GM12878 (cell line): ENCODE measurements at regions not wholly inside any gene's neighbourhood (a gene's known extent, or its start where the extent isn't known, plus 50 kb on each side); places are given as distances from the start of the nearest gene placed in this dataset.

Experiments used
- ATAC-seq: fragments of 200-7000 bp; cut with Tn5 transposase; 3 replicates; pipeline ENCODE4 v1.9.1; 2020; ENCODE audit warnings: mild to moderate bottlenecking, moderate library complexity
- BruUV-seq: library from RNA; stranded (reverse); fragments of 400-500 nt; replicated peaks from 2 replicates; lab custom pipeline; 2021; lab: Mats Ljungman, UMichigan
- CTCF ChIA-PET: fragments of 300-600 bp; sonication (Branson Sonifier 250); formaldehyde crosslinking; extraction: SDS; loops from one replicate; lab custom pipeline; 2021; ENCODE audit warnings: inconsistent platforms; lab: Yijun Ruan, JAX
- POLR2A ChIA-PET: fragments of 350-600 bp; formaldehyde crosslinking; extraction: SDS; loops from one replicate; lab custom pipeline; 2021; ENCODE audit warnings: inconsistent platforms; lab: Charles Lee
- RAD21 ChIA-PET: fragments of 300-600 bp; sonication (Branson Sonifier 250); formaldehyde crosslinking; loops from one replicate; lab custom pipeline; 2023; ENCODE audit warnings: antibody characterized with exemption; ENCODE audit not compliant: unreplicated experiment; lab: Charles Lee
- SMC1A ChIA-PET: fragments of 300-600 bp; sonication (Branson Sonifier 250); formaldehyde crosslinking; loops from one replicate; lab custom pipeline; 2023; ENCODE audit not compliant: unreplicated experiment, uncharacterized antibody; lab: Charles Lee
- DNase-seq: peaks from one replicate; pipeline ENCODE4 v3.0.0-alpha.2; 2011; ENCODE audit warnings: low read depth, low spot score
- FAIRE-seq: peaks from 3 replicates; lab custom pipeline; 2011; peaks lifted over from hg19 to GRCh38; lab: Jason Lieb, UNC
- H2AFZ ChIP-seq: 2 replicates; pipeline ENCODE4 v1.6.0; 2011; ENCODE audit warnings: low read depth, low read length, control low read depth; ENCODE audit not compliant: control insufficient read depth
- H3K27ac ChIP-seq: 2 replicates; pipeline ENCODE4 v1.5.1; 2011; ENCODE audit warnings: control low read depth; ENCODE audit not compliant: control insufficient read depth, insufficient read depth
- H3K27me3 ChIP-seq, 2 experiments: replicated peaks in 1 of 2; 2 replicates each; pipeline versions ENCODE4 v1.6.0 to v1.6.1; 2011; ENCODE audit warnings: low read length in 1 of 2; ENCODE audit not compliant: control insufficient read depth in 2 of 2, insufficient read depth in 2 of 2
- H3K36me3 ChIP-seq, 2 experiments: 2 replicates each; pipeline ENCODE4 v1.5.1; 2011; ENCODE audit warnings: low read length in 1 of 2; ENCODE audit not compliant: control insufficient read depth in 2 of 2, insufficient read depth in 2 of 2
- H3K4me1 ChIP-seq: 2 replicates; pipeline ENCODE4 v1.6.1; 2011; ENCODE audit warnings: mild to moderate bottlenecking, low read length, moderate library complexity, mixed read lengths; ENCODE audit not compliant: control insufficient read depth, insufficient read depth
- H3K4me2 ChIP-seq: 2 replicates; pipeline ENCODE4 v1.6.0; 2011; ENCODE audit warnings: control low read depth; ENCODE audit not compliant: control insufficient read depth, insufficient read depth
- H3K4me3 ChIP-seq: fragments of 200-600 bp; sonication (generic); 2 replicates; pipeline ENCODE4 v1.5.1; 2016
- H3K79me2 ChIP-seq: 2 replicates; pipeline ENCODE4 v1.6.0; 2011; ENCODE audit warnings: low read length; ENCODE audit not compliant: control insufficient read depth, insufficient read depth
- H3K9ac ChIP-seq: 2 replicates; pipeline ENCODE4 v1.8.0; 2011; ENCODE audit warnings: low read length, control low read depth, mixed read lengths; ENCODE audit not compliant: control insufficient read depth, insufficient read depth
- H3K9me3 ChIP-seq: replicated peaks from 3 replicates; pipeline ENCODE4 v1.5.1; 2011; ENCODE audit warnings: mild to moderate bottlenecking, low read length; ENCODE audit not compliant: control insufficient read depth, insufficient read depth
- H4K20me1 ChIP-seq: 2 replicates; pipeline ENCODE4 v1.6.0; 2011; ENCODE audit not compliant: control insufficient read depth, insufficient read depth
- CHD2 ChIP-seq: IDR thresholded peaks from 2 replicates; pipeline ENCODE4 v1.6.1; 2011; ENCODE audit warnings: low read depth, low read length, improper control_type of control experiment, borderline replicate concordance
- EGR1 ChIP-seq, 2 experiments: IDR thresholded peaks; 1 replicate in 1 of 2; 2 replicates in 1 of 2; pipeline ENCODE4 v1.6.1; 2011 to 2012; ENCODE audit warnings: low read depth in 2 of 2, low read length in 2 of 2, borderline replicate concordance in 1 of 2, mild to moderate bottlenecking in 1 of 2, moderate library complexity in 1 of 2
- POU2F2 ChIP-seq: IDR thresholded peaks from 3 replicates; pipeline ENCODE4 v1.6.1; 2011; ENCODE audit warnings: low read depth, mild to moderate bottlenecking, low read length, borderline replicate concordance
- RAD21 ChIP-seq: IDR thresholded peaks from 2 replicates; pipeline ENCODE4 v1.6.1; 2011; ENCODE audit warnings: mild to moderate bottlenecking, low read depth, low read length, moderate library complexity; ENCODE audit not compliant: insufficient read depth
- RB1 ChIP-seq: fragments of 450-650 bp; formaldehyde crosslinking; IDR thresholded peaks from 2 replicates; pipeline ENCODE4 v1.6.1; 2017; ENCODE audit warnings: mild to moderate bottlenecking, borderline replicate concordance
- YY1 ChIP-seq: IDR thresholded peaks from 2 replicates; pipeline ENCODE4 v1.6.1; 2011; ENCODE audit warnings: low read depth, mild to moderate bottlenecking, low read length
- WGBS: methylation state at CpG from one replicate; pipeline ENCODE4 v1.1.6; 2016; ENCODE audit warnings: low lambda C conversion rate; ENCODE audit not compliant: insufficient replicate concordance, insufficient coverage; ENCODE audit errors: missing lambda C conversion rate; 5-methylcytosine and 5-hydroxymethylcytosine counted together
- in situ Hi-C: fragments of 300-500 bp; cut with MboI; formaldehyde crosslinking; loops from 9 replicates; pipeline ENCODE4 v1.14.3; 2018; ENCODE audit warnings: mixed read lengths
- intact Hi-C: fragments of 100-400 bp; cut with micrococcal nuclease; formaldehyde crosslinking; loops from one replicate; pipeline ENCODE4 v1.14.2; 2022; ENCODE audit not compliant: unreplicated experiment
- TF ChIP-seq, protein P1 (sequence below): IDR thresholded peaks from 2 replicates; pipeline ENCODE4 v1.6.1; 2012; ENCODE audit warnings: mild to moderate bottlenecking, low read depth, low read length
- TF ChIP-seq, protein P2 (sequence below): fragments of 450-650 bp; IDR thresholded peaks from 2 replicates; pipeline ENCODE4 v1.6.1; 2016; ENCODE audit warnings: mild to moderate bottlenecking, moderate library complexity, borderline replicate concordance
- TF ChIP-seq, protein P3 (sequence below), 3 experiments: IDR thresholded peaks in 2 of 3; conservative IDR thresholded peaks in 1 of 3; 2 replicates each; pipeline ENCODE4 v1.5.1; 2011; ENCODE audit warnings: low read depth in 3 of 3, low read length in 3 of 3, mild to moderate bottlenecking in 3 of 3, control low read depth in 2 of 3, moderate library complexity in 2 of 3, inconsistent platforms in 1 of 3, mixed read lengths in 1 of 3; ENCODE audit not compliant: control insufficient read depth in 2 of 3, insufficient read depth in 1 of 3; ENCODE audit errors: extremely low read depth in 1 of 3

DNA sequence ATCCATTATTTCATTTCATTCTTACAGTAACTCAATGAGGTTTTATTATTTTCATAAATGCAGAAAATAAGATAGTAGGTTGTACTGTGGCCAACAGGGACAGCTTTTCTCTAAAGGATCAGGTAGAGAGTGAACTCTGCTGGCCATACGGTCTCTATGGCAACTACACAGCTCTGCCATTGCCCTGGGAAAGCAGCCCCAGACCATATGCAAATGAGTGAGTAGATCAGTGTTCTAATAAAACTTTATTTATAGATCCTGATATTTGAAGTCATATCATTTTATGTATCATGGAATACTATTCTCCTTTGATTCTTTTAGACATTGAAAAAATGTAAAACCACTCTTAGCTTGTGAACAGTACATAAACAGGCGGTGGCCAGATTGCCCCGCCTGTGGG, 192.5 kb upstream of the RREB1 start:
- ChIA-PET CTCF (interaction anchor here (0.8 to 3.4 kb wide), 15 partner anchors 11 to 327 kb away, joined by 3 to 18 read pairs (median 4); no protein-coding TSS in a partner anchor), RAD21 (interaction anchor here (0.6 to 2.6 kb wide), 15 partner anchors 9 to 362 kb away, joined by 3 to 9 read pairs (median 4); no protein-coding TSS in a partner anchor)
- no peak overlapping the region for H3K4me3 ChIP-seq

More for the DNA sequence above, 192.5 kb upstream of the RREB1 start:
- no peak overlapping the region for H3K27ac ChIP-seq
- H3K36me3 ChIP-seq: no peaks in the 10 kb centered on the region
- ChIA-PET SMC1A (interaction anchor here (0.5 to 3.5 kb wide), 23 partner anchors 10 to 327 kb away, joined by 3 to 17 read pairs (median 4); no protein-coding TSS in a partner anchor), POLR2A (no interaction called here)
- FAIRE-seq (peak; percentile 31), DNase-seq (no peak), ATAC-seq (peak; percentile 28; the same call in 2 of the 3 replicates)
- no peak overlapping the region for H3K9ac ChIP-seq
- BruUV-seq: no TSS peak
- peak overlapping the region; percentile 36; the same call in 1 of the 2 replicates for H3K4me2 ChIP-seq
- WGBS: 86% methylated on average over 3 of the region's 3 CpGs
- no peaks in the 10 kb centered on the region for H3K79me2 ChIP-seq
- intact Hi-C loops (loop anchor here (5.0 to 10.0 kb wide), 4 partner anchors 98 to 322 kb away; no protein-coding TSS in a partner anchor), in situ Hi-C loops (no loop called here)
- H2AFZ ChIP-seq: peak overlapping the region; percentile 68
- no peaks in the 10 kb centered on the region for H3K9me3 ChIP-seq
- no peaks in the 10 kb centered on the region for H4K20me1 ChIP-seq
- TF ChIP-seq CHD2 (no peak), EGR1 (IDR thresholded peaks at IDR 0.05; ENCODE audit: borderline replicate concordance in 1 of 2, low read depth in 2 of 2, low read length in 2 of 2) (no peak), RB1 (no peak), POU2F2 (peak; percentile 89; the same call in 1 of the 3 replicates), RAD21 (peak; percentile 36; the same call in 1 of the 2 replicates), YY1 (peak; percentile 57; the same call in 1 of the 2 replicates)
- TF ChIP-seq, protein P1, sequence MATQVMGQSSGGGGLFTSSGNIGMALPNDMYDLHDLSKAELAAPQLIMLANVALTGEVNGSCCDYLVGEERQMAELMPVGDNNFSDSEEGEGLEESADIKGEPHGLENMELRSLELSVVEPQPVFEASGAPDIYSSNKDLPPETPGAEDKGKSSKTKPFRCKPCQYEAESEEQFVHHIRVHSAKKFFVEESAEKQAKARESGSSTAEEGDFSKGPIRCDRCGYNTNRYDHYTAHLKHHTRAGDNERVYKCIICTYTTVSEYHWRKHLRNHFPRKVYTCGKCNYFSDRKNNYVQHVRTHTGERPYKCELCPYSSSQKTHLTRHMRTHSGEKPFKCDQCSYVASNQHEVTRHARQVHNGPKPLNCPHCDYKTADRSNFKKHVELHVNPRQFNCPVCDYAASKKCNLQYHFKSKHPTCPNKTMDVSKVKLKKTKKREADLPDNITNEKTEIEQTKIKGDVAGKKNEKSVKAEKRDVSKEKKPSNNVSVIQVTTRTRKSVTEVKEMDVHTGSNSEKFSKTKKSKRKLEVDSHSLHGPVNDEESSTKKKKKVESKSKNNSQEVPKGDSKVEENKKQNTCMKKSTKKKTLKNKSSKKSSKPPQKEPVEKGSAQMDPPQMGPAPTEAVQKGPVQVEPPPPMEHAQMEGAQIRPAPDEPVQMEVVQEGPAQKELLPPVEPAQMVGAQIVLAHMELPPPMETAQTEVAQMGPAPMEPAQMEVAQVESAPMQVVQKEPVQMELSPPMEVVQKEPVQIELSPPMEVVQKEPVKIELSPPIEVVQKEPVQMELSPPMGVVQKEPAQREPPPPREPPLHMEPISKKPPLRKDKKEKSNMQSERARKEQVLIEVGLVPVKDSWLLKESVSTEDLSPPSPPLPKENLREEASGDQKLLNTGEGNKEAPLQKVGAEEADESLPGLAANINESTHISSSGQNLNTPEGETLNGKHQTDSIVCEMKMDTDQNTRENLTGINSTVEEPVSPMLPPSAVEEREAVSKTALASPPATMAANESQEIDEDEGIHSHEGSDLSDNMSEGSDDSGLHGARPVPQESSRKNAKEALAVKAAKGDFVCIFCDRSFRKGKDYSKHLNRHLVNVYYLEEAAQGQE: no peak
- TF ChIP-seq, protein P2, sequence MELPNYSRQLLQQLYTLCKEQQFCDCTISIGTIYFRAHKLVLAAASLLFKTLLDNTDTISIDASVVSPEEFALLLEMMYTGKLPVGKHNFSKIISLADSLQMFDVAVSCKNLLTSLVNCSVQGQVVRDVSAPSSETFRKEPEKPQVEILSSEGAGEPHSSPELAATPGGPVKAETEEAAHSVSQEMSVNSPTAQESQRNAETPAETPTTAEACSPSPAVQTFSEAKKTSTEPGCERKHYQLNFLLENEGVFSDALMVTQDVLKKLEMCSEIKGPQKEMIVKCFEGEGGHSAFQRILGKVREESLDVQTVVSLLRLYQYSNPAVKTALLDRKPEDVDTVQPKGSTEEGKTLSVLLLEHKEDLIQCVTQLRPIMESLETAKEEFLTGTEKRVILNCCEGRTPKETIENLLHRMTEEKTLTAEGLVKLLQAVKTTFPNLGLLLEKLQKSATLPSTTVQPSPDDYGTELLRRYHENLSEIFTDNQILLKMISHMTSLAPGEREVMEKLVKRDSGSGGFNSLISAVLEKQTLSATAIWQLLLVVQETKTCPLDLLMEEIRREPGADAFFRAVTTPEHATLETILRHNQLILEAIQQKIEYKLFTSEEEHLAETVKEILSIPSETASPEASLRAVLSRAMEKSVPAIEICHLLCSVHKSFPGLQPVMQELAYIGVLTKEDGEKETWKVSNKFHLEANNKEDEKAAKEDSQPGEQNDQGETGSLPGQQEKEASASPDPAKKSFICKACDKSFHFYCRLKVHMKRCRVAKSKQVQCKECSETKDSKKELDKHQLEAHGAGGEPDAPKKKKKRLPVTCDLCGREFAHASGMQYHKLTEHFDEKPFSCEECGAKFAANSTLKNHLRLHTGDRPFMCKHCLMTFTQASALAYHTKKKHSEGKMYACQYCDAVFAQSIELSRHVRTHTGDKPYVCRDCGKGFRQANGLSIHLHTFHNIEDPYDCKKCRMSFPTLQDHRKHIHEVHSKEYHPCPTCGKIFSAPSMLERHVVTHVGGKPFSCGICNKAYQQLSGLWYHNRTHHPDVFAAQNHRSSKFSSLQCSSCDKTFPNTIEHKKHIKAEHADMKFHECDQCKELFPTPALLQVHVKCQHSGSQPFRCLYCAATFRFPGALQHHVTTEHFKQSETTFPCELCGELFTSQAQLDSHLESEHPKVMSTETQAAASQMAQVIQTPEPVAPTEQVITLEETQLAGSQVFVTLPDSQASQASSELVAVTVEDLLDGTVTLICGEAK: peak; percentile 96
- TF ChIP-seq, protein P3, sequence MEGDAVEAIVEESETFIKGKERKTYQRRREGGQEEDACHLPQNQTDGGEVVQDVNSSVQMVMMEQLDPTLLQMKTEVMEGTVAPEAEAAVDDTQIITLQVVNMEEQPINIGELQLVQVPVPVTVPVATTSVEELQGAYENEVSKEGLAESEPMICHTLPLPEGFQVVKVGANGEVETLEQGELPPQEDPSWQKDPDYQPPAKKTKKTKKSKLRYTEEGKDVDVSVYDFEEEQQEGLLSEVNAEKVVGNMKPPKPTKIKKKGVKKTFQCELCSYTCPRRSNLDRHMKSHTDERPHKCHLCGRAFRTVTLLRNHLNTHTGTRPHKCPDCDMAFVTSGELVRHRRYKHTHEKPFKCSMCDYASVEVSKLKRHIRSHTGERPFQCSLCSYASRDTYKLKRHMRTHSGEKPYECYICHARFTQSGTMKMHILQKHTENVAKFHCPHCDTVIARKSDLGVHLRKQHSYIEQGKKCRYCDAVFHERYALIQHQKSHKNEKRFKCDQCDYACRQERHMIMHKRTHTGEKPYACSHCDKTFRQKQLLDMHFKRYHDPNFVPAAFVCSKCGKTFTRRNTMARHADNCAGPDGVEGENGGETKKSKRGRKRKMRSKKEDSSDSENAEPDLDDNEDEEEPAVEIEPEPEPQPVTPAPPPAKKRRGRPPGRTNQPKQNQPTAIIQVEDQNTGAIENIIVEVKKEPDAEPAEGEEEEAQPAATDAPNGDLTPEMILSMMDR (IDR thresholded peaks at IDR 0.05 in 2 of 3, conservative IDR thresholded peaks at IDR 0.05 in 1 of 3; ENCODE audit: control insufficient read depth in 2 of 3, extremely low read depth in 1 of 3, insufficient read depth in 1 of 3, low read depth in 3 of 3, low read length in 3 of 3): peak in 1 of 3 experiments; percentile 25; a peak in 2 of 6 replicates
- H3K4me1 ChIP-seq: peaks cover 27% of the 10 kb centered on the region
- no peaks in the 10 kb centered on the region; a peak in 1 of 4 replicates for H3K27me3 ChIP-seq
